Spleen (tissue), 11 donors: ENCODE measurements at regions not wholly inside any gene's neighbourhood (a gene's known extent, or its start where the extent isn't known, plus 50 kb on each side); places are given as distances from the start of the nearest gene placed in this dataset.

Experiments
- DNase-seq: peaks from one replicate; pipeline ENCODE4 v3.0.0-alpha.2; 2020
- H3K27ac ChIP-seq, 8 donors: fragments of 200-600 bp; sonication (generic) in 7 of 8; 1 replicate in 4 of 8; 2 replicates in 4 of 8; pipeline versions ENCODE4 v1.5.0 to v1.8.0; 2016 to 2021; ENCODE audit warnings: inconsistent platforms in 4 of 8, mild to moderate bottlenecking in 4 of 8, moderate library complexity in 1 of 8
- H3K27me3 ChIP-seq, 7 donors: fragments of 200-600 bp; sonication (generic) in 6 of 7; replicated peaks in 1 of 7; 1 replicate in 4 of 7; 2 replicates in 3 of 7; pipeline versions ENCODE4 v1.5.0 to v1.8.0; 2016 to 2021; ENCODE audit warnings: inconsistent platforms in 3 of 7, mild to moderate bottlenecking in 1 of 7
- H3K36me3 ChIP-seq, 6 donors: fragments of 200-600 bp; sonication (generic) in 5 of 6; 1 replicate in 4 of 6; 2 replicates in 2 of 6; pipeline versions ENCODE4 v1.5.0 to v1.8.0; 2016 to 2021; ENCODE audit warnings: inconsistent platforms in 2 of 6
- H3K4me1 ChIP-seq, 6 donors: fragments of 200-600 bp; sonication (generic) in 5 of 6; 1 replicate in 3 of 6; 2 replicates in 3 of 6; pipeline versions ENCODE4 v1.5.0 to v1.8.0; 2016 to 2021; ENCODE audit warnings: inconsistent platforms in 3 of 6
- H3K4me3 ChIP-seq, 8 donors: fragments of 200-600 bp; sonication (generic) in 7 of 8; 1 replicate in 4 of 8; 2 replicates in 4 of 8; pipeline versions ENCODE4 v1.5.0 to v1.8.0; 2016 to 2021; ENCODE audit warnings: inconsistent platforms in 4 of 8, mild to moderate bottlenecking in 4 of 8, moderate library complexity in 2 of 8
- H3K9me3 ChIP-seq, 8 donors: fragments of 200-600 bp; sonication (generic) in 7 of 8; 1 replicate in 4 of 8; 2 replicates in 4 of 8; pipeline versions ENCODE4 v1.5.0 to v1.8.0; 2016 to 2021; ENCODE audit warnings: inconsistent platforms in 4 of 8
- POLR2A ChIP-seq, 3 donors: fragments of 450-650 bp; IDR thresholded peaks; one replicate each; pipeline ENCODE4 v1.5.1; 2017; ENCODE audit warnings: antibody characterized with exemption in 3 of 3, mild to moderate bottlenecking in 1 of 3
- POLR2AphosphoS5 ChIP-seq, 3 donors: sonication (generic); formaldehyde crosslinking; IDR thresholded peaks; one replicate each; pipeline ENCODE4 v1.5.1; 2017; ENCODE audit warnings: antibody characterized with exemption in 3 of 3
- WGBS, 5 donors: extraction: QIAGEN DNeasy Blood & Tissue Kit in 3 of 5; methylation state at CpG; one replicate each; pipeline versions ENCODE4 v1.1.5 to v1.1.7; 2013 to 2018; 5-methylcytosine and 5-hydroxymethylcytosine counted together
- intact Hi-C: fragments of 100-400 bp; cut with DNase I; formaldehyde crosslinking; loops from one replicate; pipeline ENCODE4 v1.15.0; 2023; ENCODE audit warnings: low total_unique reads
- TF ChIP-seq, protein P1 (sequence below), 11 experiments: fragments of 200-600 bp in 7 of 11; fragments of 450-650 bp in 4 of 11; sonication (generic) in 4 of 11; IDR thresholded peaks in 8 of 11; conservative IDR thresholded peaks in 3 of 11; 1 replicate in 7 of 11; 2 replicates in 4 of 11; pipeline versions ENCODE4 v1.4.0 to v1.8.0; 2016 to 2021; ENCODE audit warnings: antibody characterized with exemption in 11 of 11, inconsistent platforms in 4 of 11, mild to moderate bottlenecking in 1 of 11
- donor health status: healthy with polysubstance abuse.
- donor health status: DM: no; HTN: no; CAD: no; lungs with moderate emphysema.
- donor health status: DM: no; HTN: no; CAD: no.
- donor health status: Bipolar disorder and iron deficiency.
- donor health status: healthy.
- donor health status: DM: no; HTN: no; CAD: no.
- donor health status: DM: yes; HTN: yes; CAD: no.

DNA sequence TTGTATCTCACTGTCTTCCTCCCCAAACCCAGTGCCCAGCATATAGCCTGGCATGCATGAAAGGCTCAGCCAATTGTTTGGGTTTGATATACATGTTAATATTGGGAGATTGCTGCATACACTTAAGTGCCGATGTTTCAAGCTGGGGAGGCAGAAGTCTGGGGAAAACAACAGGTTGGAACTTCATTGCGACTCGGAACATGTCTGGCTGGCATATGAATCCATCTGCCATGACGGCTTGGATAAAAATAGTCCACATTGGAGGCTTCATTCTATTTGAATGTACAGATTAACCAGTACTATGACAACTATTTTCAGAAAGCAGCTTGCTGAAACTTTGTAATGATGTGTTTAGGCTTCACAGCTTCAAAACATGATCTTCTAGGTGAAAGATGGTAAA, 261.0 kb downstream of the CDH26 start:
- DNase-seq = no peak
- Histone ChIP-seq H3K4me1 (no peaks in the 10 kb centered on the region), H3K36me3 (no peaks in the 10 kb centered on the region), H3K27ac (no peak overlapping the region), H3K4me3 (no peak overlapping the region), H3K9me3 (no peaks in the 10 kb centered on the region), H3K27me3 (no peaks in the 10 kb centered on the region)
- TF ChIP-seq, protein P1, sequence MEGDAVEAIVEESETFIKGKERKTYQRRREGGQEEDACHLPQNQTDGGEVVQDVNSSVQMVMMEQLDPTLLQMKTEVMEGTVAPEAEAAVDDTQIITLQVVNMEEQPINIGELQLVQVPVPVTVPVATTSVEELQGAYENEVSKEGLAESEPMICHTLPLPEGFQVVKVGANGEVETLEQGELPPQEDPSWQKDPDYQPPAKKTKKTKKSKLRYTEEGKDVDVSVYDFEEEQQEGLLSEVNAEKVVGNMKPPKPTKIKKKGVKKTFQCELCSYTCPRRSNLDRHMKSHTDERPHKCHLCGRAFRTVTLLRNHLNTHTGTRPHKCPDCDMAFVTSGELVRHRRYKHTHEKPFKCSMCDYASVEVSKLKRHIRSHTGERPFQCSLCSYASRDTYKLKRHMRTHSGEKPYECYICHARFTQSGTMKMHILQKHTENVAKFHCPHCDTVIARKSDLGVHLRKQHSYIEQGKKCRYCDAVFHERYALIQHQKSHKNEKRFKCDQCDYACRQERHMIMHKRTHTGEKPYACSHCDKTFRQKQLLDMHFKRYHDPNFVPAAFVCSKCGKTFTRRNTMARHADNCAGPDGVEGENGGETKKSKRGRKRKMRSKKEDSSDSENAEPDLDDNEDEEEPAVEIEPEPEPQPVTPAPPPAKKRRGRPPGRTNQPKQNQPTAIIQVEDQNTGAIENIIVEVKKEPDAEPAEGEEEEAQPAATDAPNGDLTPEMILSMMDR (IDR thresholded peaks at IDR 0.05 in 8 of 11, conservative IDR thresholded peaks at IDR 0.05 in 3 of 11) = no peak
- no peak for TF ChIP-seq POLR2A (IDR thresholded peaks at IDR 0.05)
- TF ChIP-seq POLR2AphosphoS5 (IDR thresholded peaks at IDR 0.05) = no peak
- intact Hi-C loops = loop anchor here (10.0 kb wide), 1 partner anchor 1006 kb away; no protein-coding TSS in a partner anchor
- 92 to 98% (median 96%) methylated on average over 4 of the region's 4 CpGs for WGBS, 5 donors

DNA sequence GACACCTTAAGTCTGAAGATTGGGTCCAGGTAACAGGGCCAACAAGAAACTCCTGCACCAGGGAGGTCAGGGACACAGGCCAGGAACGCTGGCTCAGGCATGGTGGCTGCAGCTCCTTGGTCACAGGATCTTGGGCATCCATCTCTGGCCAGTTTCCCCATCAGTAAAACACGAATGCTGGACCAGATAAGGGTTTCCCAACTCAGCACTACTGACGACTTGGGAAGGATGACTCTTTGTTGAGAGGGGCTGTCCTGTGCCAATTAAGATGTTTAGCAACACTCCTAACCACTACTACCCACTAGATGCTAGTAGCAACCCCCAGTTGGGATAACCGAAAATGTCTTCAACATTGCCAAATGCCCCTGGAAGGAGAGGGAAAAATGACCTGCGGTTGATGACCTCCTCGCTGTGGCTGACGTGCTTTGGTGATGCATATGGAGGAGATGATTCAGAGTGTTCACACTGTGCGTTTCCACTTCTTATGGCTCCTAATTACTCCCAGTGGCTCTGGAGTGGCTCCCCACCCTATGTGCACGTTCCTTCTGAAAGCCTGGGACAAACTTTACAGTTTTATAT, 261.9 kb downstream of the CDH26 start:
- 70 to 86% (median 79%) methylated on average over 9 of the region's 9 CpGs for WGBS, 5 donors
- Histone ChIP-seq H3K4me3 (no peak overlapping the region), H3K27ac (no peak overlapping the region), H3K4me1 (no peaks in the 10 kb centered on the region), H3K27me3 (no peaks in the 10 kb centered on the region), H3K36me3 (no peaks in the 10 kb centered on the region), H3K9me3 (no peaks in the 10 kb centered on the region)
- DNase-seq = no peak
- TF ChIP-seq POLR2AphosphoS5 (IDR thresholded peaks at IDR 0.05) = no peak
- TF ChIP-seq POLR2A (IDR thresholded peaks at IDR 0.05) = no peak
- TF ChIP-seq, protein P1 (IDR thresholded peaks at IDR 0.05 in 8 of 11, conservative IDR thresholded peaks at IDR 0.05 in 3 of 11) = no peak
- intact Hi-C loops = loop anchor here (10.0 kb wide), 1 partner anchor 1005 kb away; no protein-coding TSS in a partner anchor

DNA sequence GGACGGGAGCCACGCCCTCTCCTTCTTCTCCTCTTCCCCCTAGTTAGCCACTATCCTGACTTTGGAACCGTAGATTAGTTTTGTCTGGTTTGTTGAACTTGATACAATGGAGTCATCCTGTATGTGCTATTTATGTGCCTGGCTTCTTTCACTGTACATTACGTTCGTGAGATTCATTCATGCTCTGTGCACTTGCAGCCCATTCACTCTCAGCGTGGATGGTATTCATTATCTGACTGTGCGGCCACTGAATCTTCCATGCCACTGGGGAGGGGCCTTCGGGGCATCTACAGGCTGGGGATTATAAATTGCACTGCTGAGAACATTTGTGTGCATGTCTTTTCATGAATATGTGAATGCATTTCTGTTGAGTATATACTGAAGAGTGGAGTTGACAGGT, 262.5 kb downstream of the CDH26 start:
- Histone ChIP-seq H3K36me3 (no peaks in the 10 kb centered on the region), H3K27me3 (no peaks in the 10 kb centered on the region), H3K27ac (no peak overlapping the region), H3K4me3 (no peak overlapping the region), H3K4me1 (no peaks in the 10 kb centered on the region), H3K9me3 (no peaks in the 10 kb centered on the region)
- no peak for TF ChIP-seq POLR2AphosphoS5 (IDR thresholded peaks at IDR 0.05)
- no peak for TF ChIP-seq POLR2A (IDR thresholded peaks at IDR 0.05)
- TF ChIP-seq, protein P1 (IDR thresholded peaks at IDR 0.05 in 8 of 11, conservative IDR thresholded peaks at IDR 0.05 in 3 of 11) = no peak
- WGBS, 5 donors = 82 to 92% (median 88%) methylated on average over 8 of the region's 8 CpGs
- no peak for DNase-seq
- intact Hi-C loops = no loop called here

DNA sequence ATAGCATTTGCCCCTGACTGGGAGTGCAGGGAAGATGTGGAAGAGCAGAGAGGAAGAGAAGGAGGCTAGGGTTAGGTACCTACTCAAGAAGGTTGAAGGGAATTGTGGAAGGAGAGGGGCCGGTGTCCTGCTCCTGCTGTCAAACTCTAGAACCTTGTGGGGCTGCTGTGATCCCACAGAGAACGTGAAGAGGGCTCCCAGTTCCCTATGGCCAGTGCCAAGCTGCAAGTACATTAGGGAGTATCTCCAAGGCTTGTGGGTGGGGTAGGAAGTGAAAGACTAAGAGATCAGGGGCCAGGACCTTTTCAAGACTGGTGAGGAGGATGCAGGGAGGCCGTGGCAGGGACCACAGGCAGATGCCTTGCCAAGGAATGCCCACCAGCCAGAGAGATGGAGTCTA, 263.4 kb downstream of the CDH26 start:
- no peak for DNase-seq

More for the DNA sequence above, 263.4 kb downstream of the CDH26 start:
- Histone ChIP-seq H3K9me3 (no peaks in the 10 kb centered on the region), H3K27me3 (no peaks in the 10 kb centered on the region), H3K36me3 (no peaks in the 10 kb centered on the region), H3K27ac (no peak overlapping the region), H3K4me3 (no peak overlapping the region), H3K4me1 (no peaks in the 10 kb centered on the region)
- 60 to 72% (median 64%) methylated on average over 3 of the region's 3 CpGs for WGBS, 5 donors
- TF ChIP-seq POLR2A (IDR thresholded peaks at IDR 0.05) (no peak), POLR2AphosphoS5 (IDR thresholded peaks at IDR 0.05) (no peak)
- TF ChIP-seq, protein P1 (IDR thresholded peaks at IDR 0.05 in 8 of 11, conservative IDR thresholded peaks at IDR 0.05 in 3 of 11) = no peak
- intact Hi-C loops = no loop called here
